ENCODE measurements at regions not wholly inside any gene's neighbourhood (a gene's known extent, or its start where the extent isn't known, plus 50 kb on each side); places are given as distances from the start of the nearest gene placed in this dataset.

GRCh38 chr9:20022410-20022809, 233.6 kb upstream of the SLC24A2 start:
- TF ChIP-seq EZH2 (IDR thresholded peaks at IDR 0.05; ENCODE audit: borderline replicate concordance, insufficient read depth, low read depth, low read length, poor library complexity, severe bottlenecking) (no peak), CTCF (IDR thresholded peaks at IDR 0.05) (no peak)

Measured in B cell (primary cell).